Right hindlimb (tissue), 1 donor: ENCODE measurements at regions not wholly inside any gene's neighbourhood (a gene's known extent, or its start where the extent isn't known, plus 50 kb on each side); places are given as distances from the start of the nearest gene placed in this dataset.
"Not testable (repeated sequence)": the region's sequence is repeated elsewhere in the genome, so short reads cannot be mapped to it uniquely, and the experiment has no call there.

Experiments used
- DNase-seq: peaks from one replicate; pipeline ENCODE4 v3.0.0-alpha.2; 2018

DNA sequence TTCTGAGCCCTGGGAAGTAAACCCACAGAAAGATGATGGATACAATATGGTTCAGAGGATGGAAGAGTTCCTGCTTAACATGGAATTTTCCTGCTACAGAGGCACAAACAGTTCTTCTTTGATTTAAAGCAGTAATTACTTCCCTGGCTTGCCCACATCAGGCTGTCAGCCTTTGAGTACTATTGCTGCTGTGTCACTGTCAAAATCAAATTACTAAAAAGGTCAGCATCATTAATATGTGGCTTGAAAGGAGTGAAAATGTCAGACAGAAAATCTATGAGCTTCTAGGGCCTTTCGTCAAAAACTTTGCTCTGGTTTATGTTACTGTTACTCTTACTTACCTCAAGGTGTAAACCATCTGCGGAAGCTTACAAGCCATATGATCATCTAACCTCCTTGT lies 98.6 kb upstream of the DPT start:
- no peak for DNase-seq

DNA sequence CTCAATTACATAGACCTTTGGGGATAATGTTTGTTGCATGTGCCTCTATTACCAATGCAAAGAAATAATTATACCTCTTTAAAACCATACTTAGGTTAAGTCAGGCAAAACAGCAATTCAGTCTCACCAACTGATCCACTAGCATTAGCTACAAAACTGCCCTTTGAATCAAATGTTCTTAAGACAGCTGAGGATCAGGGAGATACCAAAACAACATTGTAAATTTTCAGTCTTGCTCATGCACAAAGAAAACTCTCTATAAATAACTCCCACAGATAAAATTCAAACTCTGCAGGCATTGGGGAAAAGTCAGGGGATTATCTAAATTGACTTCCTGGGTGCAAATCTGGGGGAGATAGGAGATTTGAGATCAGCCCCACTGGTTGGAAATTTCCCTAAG lies 100.9 kb upstream of the DPT start:
- no peak for DNase-seq

DNA sequence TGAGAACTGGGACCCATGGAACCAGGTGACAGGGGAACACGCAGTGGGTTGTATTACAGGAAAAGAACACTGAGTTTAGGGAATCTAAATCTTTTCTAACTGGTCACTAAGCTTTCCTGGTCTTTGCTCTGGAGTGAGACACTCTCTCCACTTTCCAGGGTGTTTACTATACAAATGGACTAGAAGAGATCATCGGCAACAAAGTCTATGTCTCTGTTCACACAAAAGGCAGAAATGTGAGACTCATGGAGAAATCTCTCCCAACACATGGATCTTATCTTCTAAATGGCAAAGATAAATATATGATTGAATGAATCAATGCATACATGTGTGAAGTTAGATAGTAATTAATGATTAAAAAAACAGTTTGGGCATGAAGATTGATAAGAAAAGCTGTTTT lies 101.6 kb upstream of the DPT start:
- DNase-seq, result no peak

DNA sequence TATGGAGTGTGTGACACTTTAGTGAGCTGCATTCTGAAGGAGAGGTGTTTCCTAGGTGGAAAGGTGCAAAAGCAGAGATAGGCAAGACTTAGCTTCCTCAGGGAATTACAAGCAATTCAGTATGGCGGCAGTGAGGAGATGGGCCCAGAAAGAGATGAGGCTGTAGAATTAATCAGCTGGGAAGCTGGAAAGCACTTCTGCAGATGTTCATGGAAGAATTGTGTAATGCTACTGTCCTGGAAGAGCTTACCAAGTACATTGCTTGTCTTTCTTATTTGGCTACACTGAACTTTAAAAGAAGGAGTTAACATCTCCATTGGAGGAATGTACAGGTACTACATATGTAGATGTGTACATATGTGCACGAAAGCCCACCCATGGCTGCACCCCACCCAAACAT lies 103.7 kb upstream of the DPT start:
- DNase-seq, result peak; percentile 36

DNA sequence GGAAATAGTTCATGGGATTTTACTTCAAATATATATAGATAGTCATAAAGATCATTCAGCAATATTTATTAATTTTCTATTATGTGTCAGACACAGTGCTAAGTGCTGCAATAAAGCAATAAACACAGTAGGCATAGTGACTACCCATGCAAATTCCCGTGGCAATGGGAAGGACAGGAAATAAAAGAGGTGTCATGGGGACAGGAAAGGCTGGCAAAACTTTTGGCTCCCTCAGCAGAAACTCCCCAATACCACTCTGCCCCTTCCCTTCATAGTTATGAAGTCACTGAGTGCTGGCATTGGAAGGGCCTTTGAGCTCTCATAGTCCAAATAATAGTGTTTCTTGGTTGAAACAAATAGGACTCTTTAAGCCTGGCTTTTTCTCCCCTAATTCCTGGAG lies 104.4 kb upstream of the DPT start:
- DNase-seq, result no peak

DNA sequence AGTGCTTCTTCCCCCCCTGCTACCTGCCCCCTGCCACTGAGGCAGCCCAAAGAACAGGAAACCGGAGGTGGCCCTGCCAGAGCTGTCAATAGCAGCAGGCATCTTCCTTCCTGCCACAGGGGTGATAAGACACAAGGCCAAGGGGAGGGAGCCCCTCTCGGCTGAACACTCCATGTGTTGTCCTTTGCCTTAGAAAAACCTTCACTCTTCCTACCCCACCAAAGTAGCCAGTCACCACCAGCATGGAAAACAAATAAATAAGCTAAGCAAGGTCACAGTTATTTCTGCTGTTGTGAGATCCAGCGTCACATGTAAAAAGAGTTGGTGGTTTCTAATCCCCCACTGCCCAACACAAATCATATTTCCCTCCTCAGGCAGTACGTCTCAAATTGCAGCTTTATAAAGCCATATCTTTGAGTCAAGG lies 104.8 kb upstream of the DPT start:
- no peak for DNase-seq

DNA sequence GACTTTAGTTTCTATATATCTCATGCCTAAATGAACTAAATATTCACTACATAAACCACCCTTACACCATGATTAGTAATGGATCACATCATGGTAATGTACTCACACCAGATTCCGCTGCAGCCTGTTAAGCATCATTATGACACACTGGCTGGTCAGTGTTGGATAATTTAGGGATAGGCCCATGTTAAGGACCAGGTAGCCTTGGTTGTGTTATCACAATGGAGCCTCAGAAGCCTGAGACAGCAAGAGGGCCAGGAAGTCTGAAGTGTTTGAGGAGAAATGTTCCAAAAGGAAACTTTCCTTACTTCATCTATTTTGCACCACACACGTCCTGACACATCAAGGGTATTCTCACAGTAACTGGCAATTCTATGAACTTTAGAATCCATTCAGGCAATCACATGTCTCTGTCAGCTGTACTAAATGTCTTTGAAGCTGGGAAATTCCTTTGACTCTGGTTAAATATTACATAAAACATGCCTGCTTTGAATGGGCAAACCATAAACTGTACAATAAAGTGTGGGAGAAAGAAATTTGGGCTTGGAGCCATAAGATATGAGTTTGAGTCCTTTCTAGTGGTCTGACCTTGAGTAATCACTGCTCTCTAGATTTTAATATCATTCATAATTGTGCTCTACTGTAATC lies 105.3 kb upstream of the DPT start:
- DNase-seq, result no peak

DNA sequence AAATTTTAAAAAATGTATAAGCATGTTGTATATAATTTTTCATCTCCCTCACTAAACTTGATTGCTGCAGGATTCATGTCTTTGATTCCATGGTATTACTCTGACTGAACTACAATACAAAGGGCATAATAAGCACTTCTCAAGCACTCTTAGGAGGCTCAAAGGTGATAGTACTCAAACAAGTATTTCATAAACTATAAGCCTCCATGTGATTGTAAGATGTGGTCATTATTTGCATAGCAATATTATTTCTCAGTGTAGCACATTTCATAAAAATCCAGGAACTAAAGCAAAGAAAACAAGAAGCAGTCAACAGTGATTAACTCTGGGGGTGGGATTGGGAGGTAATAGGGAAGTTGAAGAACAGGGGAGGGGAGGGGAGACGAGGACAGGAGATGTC lies 106.2 kb upstream of the DPT start:
- DNase-seq, result no peak

DNA sequence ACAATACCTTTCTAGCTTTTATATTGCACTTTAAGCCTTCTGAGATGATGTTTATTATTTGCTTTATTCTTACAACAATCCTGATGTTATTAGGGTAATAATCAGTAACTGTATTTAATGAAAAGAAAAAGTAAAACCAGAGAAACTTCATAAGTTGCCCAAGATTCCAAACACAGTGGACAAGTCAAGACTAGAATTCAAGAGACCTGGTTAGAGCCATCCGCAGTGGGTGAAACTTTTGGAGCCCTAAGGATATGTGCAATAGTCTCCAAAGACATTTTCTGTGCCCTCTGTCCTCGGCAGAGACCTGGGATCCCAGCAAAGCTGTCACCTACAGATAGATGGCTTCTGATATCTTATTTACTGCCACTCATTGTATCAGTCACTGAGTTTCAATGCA lies 106.8 kb upstream of the DPT start:
- no peak for DNase-seq

DNA sequence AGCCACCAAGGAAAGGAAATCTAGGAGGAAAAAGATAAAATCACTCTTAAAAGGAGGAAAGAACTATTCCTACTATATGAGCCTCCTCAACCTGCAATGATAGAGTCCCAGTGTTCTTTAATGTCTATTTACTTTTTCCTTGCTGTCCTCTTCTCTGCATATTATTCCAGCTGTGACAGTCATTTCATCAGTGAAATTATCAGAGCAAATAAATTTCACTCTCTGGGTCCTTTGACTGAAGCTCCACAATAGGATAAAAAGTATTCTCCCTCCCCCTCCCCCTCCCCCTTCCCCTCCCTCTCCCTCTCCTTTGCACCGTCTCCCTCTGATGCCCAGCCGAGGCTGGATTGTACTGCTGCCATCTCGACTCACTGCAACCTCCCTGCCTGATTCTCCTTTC lies 107.5 kb upstream of the DPT start:
- no peak for DNase-seq

DNA sequence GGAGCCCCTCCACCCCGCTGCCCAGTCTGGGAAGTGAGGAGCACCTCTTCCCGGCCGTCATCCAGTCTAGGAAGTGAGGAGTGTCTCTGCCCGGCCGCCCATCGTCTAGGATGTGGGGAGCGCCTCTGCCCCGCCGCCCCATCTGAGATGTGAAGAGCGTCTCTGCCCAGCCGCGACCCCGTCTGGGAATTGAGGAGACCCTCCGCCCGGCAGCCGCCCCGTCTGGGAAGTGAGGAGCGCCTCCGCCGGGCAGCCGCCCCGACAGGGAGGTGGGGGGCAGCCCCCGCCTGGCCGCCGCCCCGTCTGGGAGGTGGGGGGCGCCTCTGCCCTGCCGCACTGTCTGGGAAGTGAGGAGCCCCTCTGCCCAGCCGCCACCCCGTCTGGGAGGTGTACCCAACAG lies 108.2 kb upstream of the DPT start:
- DNase-seq, result not testable (repeated sequence)

DNA sequence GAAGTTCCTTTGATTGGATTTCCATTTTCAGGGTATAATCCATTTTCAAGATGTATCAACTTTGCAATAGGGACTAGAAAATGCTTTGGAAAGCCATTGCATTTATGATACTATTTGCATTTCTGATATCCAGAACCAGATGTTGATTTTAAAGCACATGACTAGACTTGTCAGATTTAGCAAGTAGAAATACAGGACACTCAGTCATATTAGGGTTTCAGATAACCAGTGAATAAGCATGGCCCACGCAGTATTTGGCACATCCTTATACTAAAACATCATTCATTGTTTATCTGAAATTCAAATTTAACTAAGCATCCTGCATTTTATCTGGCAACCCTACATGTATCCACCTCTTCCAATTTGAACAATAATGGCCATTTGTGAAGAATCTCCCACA lies 113.3 kb upstream of the DPT start:
- no peak for DNase-seq

DNA sequence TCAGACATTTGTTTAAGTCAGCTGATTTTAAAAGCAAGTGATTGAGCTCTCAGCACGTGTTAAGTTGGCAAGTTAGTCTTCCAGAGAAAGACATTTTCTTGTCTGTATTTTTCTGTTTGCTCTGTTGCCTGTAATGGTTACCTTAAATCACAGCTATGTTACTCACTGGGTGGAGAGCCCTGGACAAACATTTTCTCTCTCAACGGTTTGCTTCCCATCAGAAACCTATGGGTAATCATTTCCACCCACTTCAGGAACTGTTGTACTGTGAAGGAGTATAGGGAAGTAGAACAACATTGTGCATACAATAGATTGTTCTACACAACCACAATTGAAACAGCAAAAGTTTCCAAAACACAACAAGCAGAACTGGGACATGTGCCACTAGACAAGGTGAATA lies 113.9 kb upstream of the DPT start:
- no peak for DNase-seq

DNA sequence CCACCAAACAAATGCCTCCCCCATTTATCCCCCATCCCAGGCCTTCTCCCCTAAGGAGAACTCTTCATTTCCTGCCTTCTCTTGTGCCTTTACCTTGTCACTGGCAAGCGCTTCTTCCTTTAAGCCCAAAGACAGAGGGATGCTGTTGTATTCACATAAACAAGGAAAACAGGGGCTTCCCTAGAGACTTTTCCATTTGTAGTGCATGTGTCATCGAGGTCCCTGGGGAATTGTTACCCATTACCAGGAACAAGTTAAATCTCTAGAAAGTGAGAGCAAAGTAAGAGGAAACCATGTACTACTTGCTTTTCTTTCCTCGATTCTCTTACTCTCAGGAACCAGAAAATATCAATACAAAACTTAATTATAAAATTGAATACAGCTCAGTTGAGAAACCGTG lies 114.4 kb upstream of the DPT start:
- no peak for DNase-seq

DNA sequence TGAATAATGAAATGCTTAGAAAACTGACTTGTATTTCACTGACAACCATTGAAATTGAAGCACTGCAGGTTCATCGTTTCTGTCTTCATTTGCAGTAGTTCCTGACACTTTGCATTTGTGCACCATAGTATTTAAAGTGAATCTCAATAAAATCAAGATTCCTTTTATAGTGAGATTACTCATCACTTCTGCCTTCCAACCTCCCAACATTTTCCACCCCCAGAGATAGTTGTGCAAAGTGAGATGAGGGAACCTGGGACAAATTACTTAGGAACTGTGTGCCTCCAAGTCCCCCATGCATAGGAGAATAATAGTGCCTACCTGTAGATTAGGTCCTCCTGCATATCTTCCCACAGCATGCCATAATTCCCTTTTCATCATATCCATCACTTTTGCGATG lies 114.9 kb upstream of the DPT start:
- no peak for DNase-seq

DNA sequence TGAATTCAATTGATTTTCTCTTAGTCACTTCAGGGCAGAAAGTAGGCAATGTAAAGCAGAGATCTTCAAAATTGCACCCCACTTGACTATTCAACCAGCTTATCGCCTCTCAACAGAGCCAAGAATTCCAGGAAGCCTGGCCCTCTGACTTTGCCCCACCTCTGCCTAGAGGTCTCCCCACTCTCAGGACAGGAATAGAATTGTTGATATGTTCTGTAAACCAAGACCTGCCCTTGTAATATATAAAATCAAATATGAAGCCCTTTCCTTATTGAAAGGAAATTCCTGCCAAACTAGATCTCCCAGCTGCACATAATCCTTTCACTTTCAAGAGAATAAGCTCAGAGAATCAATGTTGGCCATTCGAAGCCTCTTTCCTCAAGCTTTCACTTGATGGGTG lies 116.1 kb upstream of the DPT start:
- no peak for DNase-seq

DNA sequence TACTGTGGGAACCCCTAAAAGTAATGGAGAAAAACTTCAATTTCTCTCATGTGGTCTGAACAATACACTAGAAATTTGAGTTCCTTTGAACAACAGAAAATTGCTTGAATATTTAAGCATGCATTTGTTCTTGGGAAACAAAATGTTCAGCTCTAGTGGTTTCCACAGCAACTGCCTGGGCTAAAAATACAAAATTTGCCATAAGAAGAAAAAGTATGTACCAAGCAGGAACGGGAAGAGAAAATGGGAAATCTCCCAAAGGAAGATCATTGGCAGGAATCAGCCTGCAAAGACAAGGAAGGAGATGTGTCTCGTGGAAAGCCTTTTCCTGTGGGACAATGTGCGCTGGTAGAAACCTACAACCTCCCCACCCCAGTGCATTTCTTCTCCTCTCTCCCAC lies 119.0 kb upstream of the DPT start:
- DNase-seq, result no peak

DNA sequence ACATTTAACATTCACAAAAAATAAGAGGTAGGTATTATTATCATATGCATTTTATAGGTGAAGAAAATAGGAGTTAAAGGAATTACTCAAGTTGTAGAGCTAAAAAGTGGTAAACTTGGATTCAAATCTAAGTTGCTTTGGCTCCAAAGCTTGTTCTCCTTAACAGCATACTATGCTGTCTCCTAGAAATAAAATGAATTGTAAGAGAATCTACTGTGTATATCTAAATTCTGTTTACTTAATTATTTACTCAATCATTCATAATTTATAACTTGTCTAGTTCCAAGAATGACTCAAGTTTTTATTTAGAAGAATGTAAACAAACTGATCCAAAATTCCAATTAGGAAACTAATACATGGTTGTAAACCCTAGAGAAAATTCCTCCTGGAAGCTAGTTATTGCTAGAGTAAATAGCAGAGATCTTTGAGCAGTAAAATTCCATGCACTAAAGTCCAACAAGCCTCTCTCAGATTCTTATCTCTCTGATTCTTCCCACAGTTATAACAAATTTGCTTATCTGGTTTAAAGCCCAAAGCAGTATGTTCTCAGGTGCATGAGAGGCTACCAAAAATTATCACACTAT lies 132.5 kb upstream of the DPT start:
- no peak for DNase-seq

DNA sequence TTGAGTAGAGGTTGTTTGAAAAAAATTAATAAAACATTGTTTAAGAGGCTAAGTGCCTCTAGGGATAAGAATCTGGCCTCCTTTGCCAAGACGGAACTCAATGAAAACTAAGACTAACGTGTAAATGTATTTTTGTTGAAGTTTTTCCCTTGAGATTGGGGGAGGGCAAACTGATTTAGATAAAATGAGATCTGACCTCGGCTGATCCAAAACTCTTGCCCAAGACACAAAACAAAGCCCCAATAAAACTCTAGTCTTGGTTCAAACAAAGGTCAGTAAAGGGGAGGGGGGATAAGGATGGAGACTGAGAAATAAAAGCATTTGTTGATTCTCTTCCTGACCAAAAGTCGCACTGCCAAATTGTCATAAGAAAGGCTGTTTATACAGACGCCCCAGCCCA lies 134.8 kb upstream of the DPT start:
- no peak for DNase-seq

DNA sequence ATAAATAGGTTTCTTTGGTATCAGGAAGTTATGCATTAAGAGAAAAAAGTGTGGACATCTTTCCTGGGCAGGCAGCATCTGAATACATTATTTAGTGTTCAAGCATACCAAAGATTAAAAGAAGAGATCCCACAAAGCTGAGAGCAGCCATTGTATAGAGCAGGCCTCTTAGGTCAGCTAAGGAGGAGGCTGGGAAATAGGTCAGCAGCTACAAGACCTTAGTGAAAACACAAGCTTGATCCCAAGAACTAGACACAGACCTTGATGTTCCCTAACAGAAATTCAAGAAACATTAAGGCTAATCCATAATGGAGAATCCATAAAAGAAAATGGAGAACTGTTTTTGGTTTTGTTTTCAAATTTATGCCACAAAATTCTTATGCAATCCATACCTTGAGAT lies 135.3 kb upstream of the DPT start:
- no peak for DNase-seq

DNA sequence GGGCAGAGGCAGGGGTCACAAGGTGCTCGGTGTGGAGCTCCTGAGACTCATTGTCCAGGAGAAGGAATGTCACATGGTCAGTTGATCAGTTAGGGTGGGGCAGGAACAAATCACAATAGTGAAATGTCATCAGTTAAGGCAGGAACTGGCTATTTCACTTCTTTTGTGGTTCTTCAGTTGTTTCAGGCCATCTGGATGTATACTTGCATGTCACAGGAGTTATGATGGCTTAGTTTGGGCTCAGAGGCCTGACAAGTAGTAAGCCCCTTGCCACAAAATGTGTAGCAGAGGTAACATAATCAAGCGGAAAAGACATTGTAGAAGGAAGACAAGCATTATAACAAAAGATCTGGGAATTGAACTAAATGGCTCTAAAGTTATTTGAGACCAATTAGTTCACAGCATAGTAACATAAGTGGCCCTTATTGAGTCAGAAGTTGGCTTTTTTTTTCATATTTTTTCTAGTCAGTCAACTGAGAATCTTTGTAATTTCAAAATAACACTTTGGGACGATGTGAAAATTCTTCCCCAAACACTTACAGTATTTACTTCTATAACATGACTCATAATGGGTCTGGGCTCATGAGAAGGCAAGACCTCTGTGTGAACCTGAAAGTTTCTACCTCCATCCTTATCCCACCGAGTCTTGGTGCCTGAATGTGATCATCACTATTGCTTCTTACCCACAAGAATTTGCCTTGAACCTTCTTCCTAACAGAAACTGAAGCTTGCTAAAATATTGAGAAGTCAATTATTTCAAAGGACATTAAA lies 137.0 kb upstream of the DPT start:
- DNase-seq, result no peak

DNA sequence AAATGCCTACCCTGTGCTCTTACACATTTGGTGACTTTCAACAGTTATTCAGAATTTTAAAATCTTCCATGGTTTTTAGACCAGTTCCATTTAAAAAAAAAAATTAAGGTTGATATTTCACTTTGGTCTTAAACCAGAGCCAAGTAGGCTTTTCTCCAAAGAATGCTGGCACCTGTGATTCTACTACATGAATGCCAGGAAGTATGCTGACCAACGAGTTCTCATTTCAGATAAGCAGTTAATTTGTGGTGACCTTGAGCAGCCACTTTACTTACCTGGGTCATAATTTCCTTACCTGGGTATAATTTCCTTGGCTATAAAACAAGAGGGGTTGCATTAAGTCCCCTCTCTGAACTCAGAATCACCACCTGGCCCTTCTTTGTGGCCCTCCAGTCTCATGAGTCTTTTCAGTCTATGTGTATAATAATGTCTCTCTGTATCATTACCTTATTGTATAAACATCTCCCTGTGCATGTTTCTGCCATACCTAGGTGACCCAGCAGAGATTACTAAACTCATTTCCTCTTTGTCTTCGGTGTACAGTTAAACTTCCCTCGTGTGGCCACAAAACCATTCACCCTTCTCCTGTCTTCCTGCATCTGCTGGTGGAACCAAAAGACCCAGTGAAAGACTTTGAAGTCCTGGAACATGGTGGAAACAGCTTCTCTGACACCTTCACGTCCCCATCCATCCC lies 139.1 kb upstream of the DPT start:
- DNase-seq, result no peak

DNA sequence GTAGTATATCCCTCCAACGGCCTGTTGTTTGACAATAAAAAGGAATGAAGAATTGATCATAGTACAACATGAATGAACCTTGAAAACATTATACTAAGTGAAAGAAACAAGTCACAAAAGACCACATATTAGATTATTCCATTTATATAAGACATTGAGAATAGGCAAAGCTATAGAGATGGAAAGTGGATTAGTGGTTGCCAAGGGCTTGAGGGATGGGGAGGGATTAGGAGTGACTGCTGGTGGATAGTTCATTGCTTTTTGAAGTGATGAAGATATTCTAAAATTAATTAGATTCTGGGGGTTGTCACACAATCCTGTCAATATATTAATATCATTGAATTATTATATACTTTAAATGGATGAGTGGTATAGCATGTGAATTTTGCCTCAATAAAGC lies 142.5 kb upstream of the DPT start:
- DNase-seq, result no peak

DNA sequence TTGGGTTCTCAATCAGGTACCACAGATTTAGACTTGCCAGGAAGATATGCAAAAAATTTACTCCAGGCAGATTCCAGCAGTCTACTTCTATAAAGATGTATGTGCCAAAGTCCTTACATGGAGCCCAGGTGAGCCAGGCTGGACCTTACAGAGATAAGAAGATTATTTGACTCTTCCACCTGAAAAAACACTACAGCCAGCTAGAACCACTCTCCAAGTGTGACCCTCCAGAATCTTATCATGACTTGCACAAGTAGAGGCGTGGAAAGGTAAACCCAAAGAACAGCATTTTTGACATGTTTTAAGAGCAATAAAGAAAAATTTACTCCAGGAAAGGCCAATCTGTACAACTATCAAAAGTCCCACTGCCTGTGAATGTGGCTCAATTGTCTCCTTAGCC lies 146.8 kb upstream of the DPT start:
- no peak for DNase-seq
